ENCODE measurements at regions not wholly inside any gene's neighbourhood (a gene's known extent, or its start where the extent isn't known, plus 50 kb on each side); places are given as distances from the start of the nearest gene placed in this dataset.
"Not testable (repeated sequence)": the region's sequence is repeated elsewhere in the genome, so short reads cannot be mapped to it uniquely, and the experiment has no call there.

DNA sequence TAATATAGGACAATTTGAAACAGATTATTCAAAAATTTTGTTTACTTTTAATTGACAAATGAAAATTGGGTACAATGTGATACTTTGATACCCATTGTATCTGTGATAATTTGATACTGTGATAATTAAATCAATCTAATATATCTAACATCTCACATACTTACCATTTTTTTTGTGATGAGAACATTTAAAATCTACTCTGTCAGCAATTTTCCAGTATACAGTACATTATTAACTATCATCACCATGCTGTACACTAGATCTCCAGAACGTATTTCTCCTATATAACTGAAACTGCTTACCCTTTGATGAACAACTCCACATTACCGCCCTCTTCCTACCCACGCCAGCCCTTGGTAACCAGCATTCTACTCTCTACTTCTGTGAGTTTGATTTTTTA lies 139.7 kb upstream of the TFPI start:
- H3K4me1 ChIP-seq (ENCODE audit: control insufficient read depth in 4 of 4, insufficient read depth in 4 of 4, low read length in 3 of 4): no peaks in the 10 kb centered on the region
- H3K27ac ChIP-seq (ENCODE audit: low read depth in 1 of 2, low read length in 2 of 2): no peak overlapping the region
- TF ChIP-seq, protein P1, sequence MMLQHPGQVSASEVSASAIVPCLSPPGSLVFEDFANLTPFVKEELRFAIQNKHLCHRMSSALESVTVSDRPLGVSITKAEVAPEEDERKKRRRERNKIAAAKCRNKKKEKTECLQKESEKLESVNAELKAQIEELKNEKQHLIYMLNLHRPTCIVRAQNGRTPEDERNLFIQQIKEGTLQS (IDR thresholded peaks at IDR 0.05): no peak
- TF ChIP-seq NR2F2 (IDR thresholded peaks at IDR 0.05): no peak
- no peak for TF ChIP-seq RXRA (IDR thresholded peaks at IDR 0.05)
- TF ChIP-seq, protein P2, sequence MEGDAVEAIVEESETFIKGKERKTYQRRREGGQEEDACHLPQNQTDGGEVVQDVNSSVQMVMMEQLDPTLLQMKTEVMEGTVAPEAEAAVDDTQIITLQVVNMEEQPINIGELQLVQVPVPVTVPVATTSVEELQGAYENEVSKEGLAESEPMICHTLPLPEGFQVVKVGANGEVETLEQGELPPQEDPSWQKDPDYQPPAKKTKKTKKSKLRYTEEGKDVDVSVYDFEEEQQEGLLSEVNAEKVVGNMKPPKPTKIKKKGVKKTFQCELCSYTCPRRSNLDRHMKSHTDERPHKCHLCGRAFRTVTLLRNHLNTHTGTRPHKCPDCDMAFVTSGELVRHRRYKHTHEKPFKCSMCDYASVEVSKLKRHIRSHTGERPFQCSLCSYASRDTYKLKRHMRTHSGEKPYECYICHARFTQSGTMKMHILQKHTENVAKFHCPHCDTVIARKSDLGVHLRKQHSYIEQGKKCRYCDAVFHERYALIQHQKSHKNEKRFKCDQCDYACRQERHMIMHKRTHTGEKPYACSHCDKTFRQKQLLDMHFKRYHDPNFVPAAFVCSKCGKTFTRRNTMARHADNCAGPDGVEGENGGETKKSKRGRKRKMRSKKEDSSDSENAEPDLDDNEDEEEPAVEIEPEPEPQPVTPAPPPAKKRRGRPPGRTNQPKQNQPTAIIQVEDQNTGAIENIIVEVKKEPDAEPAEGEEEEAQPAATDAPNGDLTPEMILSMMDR (IDR thresholded peaks at IDR 0.05; ENCODE audit: low read depth, low read length, missing input control): no peak
- no peak for TF ChIP-seq HNF4A (conservative IDR thresholded peaks at IDR 0.05)
- no peak for TF ChIP-seq FOXA1 (IDR thresholded peaks at IDR 0.05)
- no peak for TF ChIP-seq SP1 (IDR thresholded peaks at IDR 0.05)
- TF ChIP-seq, protein P3, sequence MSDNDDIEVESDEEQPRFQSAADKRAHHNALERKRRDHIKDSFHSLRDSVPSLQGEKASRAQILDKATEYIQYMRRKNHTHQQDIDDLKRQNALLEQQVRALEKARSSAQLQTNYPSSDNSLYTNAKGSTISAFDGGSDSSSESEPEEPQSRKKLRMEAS (IDR thresholded peaks at IDR 0.05): no peak
- TF ChIP-seq HNF4G (IDR thresholded peaks at IDR 0.05): no peak
- no peak for TF ChIP-seq EGR1 (IDR thresholded peaks at IDR 0.05; ENCODE audit: low read depth in 2 of 2)
- TF ChIP-seq JUND (IDR thresholded peaks at IDR 0.05): no peak
- no peak for TF ChIP-seq RAD21 (IDR thresholded peaks at IDR 0.05)
- TF ChIP-seq, protein P4, sequence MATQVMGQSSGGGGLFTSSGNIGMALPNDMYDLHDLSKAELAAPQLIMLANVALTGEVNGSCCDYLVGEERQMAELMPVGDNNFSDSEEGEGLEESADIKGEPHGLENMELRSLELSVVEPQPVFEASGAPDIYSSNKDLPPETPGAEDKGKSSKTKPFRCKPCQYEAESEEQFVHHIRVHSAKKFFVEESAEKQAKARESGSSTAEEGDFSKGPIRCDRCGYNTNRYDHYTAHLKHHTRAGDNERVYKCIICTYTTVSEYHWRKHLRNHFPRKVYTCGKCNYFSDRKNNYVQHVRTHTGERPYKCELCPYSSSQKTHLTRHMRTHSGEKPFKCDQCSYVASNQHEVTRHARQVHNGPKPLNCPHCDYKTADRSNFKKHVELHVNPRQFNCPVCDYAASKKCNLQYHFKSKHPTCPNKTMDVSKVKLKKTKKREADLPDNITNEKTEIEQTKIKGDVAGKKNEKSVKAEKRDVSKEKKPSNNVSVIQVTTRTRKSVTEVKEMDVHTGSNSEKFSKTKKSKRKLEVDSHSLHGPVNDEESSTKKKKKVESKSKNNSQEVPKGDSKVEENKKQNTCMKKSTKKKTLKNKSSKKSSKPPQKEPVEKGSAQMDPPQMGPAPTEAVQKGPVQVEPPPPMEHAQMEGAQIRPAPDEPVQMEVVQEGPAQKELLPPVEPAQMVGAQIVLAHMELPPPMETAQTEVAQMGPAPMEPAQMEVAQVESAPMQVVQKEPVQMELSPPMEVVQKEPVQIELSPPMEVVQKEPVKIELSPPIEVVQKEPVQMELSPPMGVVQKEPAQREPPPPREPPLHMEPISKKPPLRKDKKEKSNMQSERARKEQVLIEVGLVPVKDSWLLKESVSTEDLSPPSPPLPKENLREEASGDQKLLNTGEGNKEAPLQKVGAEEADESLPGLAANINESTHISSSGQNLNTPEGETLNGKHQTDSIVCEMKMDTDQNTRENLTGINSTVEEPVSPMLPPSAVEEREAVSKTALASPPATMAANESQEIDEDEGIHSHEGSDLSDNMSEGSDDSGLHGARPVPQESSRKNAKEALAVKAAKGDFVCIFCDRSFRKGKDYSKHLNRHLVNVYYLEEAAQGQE (IDR thresholded peaks at IDR 0.05): no peak
- TF ChIP-seq TAF1 (conservative IDR thresholded peaks at IDR 0.05): no peak
- no peak for TF ChIP-seq YY1 (IDR thresholded peaks at IDR 0.05)
- TF ChIP-seq, protein P5, sequence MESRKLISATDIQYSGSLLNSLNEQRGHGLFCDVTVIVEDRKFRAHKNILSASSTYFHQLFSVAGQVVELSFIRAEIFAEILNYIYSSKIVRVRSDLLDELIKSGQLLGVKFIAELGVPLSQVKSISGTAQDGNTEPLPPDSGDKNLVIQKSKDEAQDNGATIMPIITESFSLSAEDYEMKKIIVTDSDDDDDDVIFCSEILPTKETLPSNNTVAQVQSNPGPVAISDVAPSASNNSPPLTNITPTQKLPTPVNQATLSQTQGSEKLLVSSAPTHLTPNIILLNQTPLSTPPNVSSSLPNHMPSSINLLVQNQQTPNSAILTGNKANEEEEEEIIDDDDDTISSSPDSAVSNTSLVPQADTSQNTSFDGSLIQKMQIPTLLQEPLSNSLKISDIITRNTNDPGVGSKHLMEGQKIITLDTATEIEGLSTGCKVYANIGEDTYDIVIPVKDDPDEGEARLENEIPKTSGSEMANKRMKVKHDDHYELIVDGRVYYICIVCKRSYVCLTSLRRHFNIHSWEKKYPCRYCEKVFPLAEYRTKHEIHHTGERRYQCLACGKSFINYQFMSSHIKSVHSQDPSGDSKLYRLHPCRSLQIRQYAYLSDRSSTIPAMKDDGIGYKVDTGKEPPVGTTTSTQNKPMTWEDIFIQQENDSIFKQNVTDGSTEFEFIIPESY (IDR thresholded peaks at IDR 0.05): no peak
- H3K4me3 ChIP-seq (ENCODE audit: low read depth in 1 of 3, low read length in 3 of 3): no peak overlapping the region
- no peaks in the 10 kb centered on the region for H3K9me3 ChIP-seq (ENCODE audit: control insufficient read depth in 4 of 4, low read length in 3 of 4)
- DNase-seq (ENCODE audit: low spot score): no peak
- no peak overlapping the region for H3K9ac ChIP-seq (ENCODE audit: low read depth in 1 of 2, low read length in 2 of 2)
- H3K36me3 ChIP-seq (ENCODE audit: control insufficient read depth in 4 of 4, insufficient read depth in 3 of 4, low read depth in 1 of 4, low read length in 3 of 4): no peaks in the 10 kb centered on the region
- WGBS: 83% methylated on average over 3 of the region's 3 CpGs
- H3K27me3 ChIP-seq (ENCODE audit: control insufficient read depth in 4 of 4, insufficient read depth in 4 of 4, low read length in 3 of 4): peaks cover 0 to 2% (median 0%) of the 10 kb centered on the region in 4 donors

DNA sequence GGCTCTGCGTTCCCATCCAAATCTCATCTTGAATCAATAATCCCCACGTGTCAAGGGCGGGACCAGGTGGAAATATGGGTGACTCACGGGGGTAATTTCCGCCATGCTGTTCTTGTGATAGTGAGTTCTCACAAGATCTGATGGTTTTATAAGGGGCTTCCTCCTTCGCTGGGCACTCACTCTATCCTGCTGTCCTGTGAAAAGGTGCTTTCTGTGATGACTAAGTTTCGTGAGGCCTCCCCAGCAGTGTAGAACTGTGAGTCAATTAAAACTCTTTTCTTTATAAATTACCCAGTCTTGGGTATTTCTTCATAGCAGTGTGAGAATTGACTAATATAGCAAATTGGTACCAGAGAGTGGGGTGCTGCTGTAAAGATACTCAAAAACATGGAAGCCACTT lies 142.4 kb upstream of the TFPI start:
- 78% methylated on average over 7 of the region's 7 CpGs for WGBS
- H3K27me3 ChIP-seq (ENCODE audit: control insufficient read depth in 4 of 4, insufficient read depth in 4 of 4, low read length in 3 of 4); H3K27ac ChIP-seq (ENCODE audit: low read depth in 1 of 2, low read length in 2 of 2); H3K9me3 ChIP-seq (ENCODE audit: control insufficient read depth in 4 of 4, low read length in 3 of 4); H3K4me3 ChIP-seq (ENCODE audit: low read depth in 1 of 3, low read length in 3 of 3); H3K36me3 ChIP-seq (ENCODE audit: control insufficient read depth in 4 of 4, insufficient read depth in 3 of 4, low read depth in 1 of 4, low read length in 3 of 4); H3K9ac ChIP-seq (ENCODE audit: low read depth in 1 of 2, low read length in 2 of 2); DNase-seq (ENCODE audit: low spot score); H3K4me1 ChIP-seq (ENCODE audit: control insufficient read depth in 4 of 4, insufficient read depth in 4 of 4, low read length in 3 of 4): not testable (repeated sequence)

Measured in liver (tissue), 8 donors.